Mesendoderm (in vitro differentiated cells): ENCODE measurements at regions not wholly inside any gene's neighbourhood (a gene's known extent, or its start where the extent isn't known, plus 50 kb on each side); places are given as distances from the start of the nearest gene placed in this dataset.

Experiments used
- DNase-seq: peaks from one replicate; pipeline ENCODE4 v3.0.0; 2013
- H2AK5ac ChIP-seq: 2 replicates; pipeline ENCODE4 v1.6.1; 2013; ENCODE audit warnings: low read length, inconsistent platforms
- H2BK120ac ChIP-seq: 2 replicates; pipeline ENCODE4 v1.6.1; 2013; ENCODE audit warnings: low read depth, mild to moderate bottlenecking, low read length, moderate library complexity, mixed read lengths
- H2BK15ac ChIP-seq: replicated peaks from 2 replicates; pipeline ENCODE4 v1.6.1; 2013; ENCODE audit warnings: low read depth, mild to moderate bottlenecking, moderate library complexity
- H2BK5ac ChIP-seq: 2 replicates; pipeline ENCODE4 v1.6.1; 2013; ENCODE audit warnings: low read length, inconsistent platforms
- H3K18ac ChIP-seq: 2 replicates; pipeline ENCODE4 v1.6.1; 2013; ENCODE audit warnings: mild to moderate bottlenecking, low read length, mixed read lengths
- H3K23ac ChIP-seq: one replicate; pipeline ENCODE4 v1.6.1; 2013; ENCODE audit warnings: low read length
- H3K27ac ChIP-seq: 2 replicates; pipeline ENCODE4 v1.5.1; 2013; ENCODE audit warnings: low read depth, mild to moderate bottlenecking, inconsistent platforms, low read length, moderate library complexity
- H3K27me3 ChIP-seq: 2 replicates; pipeline ENCODE4 v1.6.1; 2013; ENCODE audit warnings: low read length, control low read depth, mild to moderate bottlenecking, inconsistent platforms; ENCODE audit not compliant: insufficient read depth, poor library complexity
- H3K36me3 ChIP-seq: 2 replicates; pipeline ENCODE4 v1.6.1; 2013; ENCODE audit warnings: low read length, inconsistent platforms; ENCODE audit not compliant: control insufficient read depth, insufficient read depth
- H3K4ac ChIP-seq: one replicate; pipeline ENCODE4 v1.6.1; 2013; ENCODE audit warnings: low read depth, mild to moderate bottlenecking, low read length, moderate library complexity
- H3K4me1 ChIP-seq: 2 replicates; pipeline ENCODE4 v1.6.1; 2013; ENCODE audit warnings: low read depth, low read length, inconsistent platforms; ENCODE audit not compliant: control insufficient read depth
- H3K4me2 ChIP-seq: 2 replicates; pipeline ENCODE4 v1.6.1; 2013; ENCODE audit warnings: low read length
- H3K4me3 ChIP-seq: 2 replicates; pipeline ENCODE4 v1.5.1; 2013; ENCODE audit warnings: mild to moderate bottlenecking, low read length
- H3K56ac ChIP-seq: one replicate; pipeline ENCODE4 v1.6.1; 2013; ENCODE audit warnings: low read length
- H3K79me1 ChIP-seq: 2 replicates; pipeline ENCODE4 v1.6.1; 2013; ENCODE audit warnings: low read length, inconsistent platforms
- H3K79me2 ChIP-seq: 2 replicates; pipeline ENCODE4 v1.6.1; 2013; ENCODE audit warnings: mild to moderate bottlenecking, low read length; ENCODE audit not compliant: control insufficient read depth, insufficient read depth
- H3K9ac ChIP-seq: 2 replicates; pipeline ENCODE4 v1.6.1; 2013; ENCODE audit warnings: low read length, inconsistent platforms
- H4K5ac ChIP-seq: one replicate; pipeline ENCODE4 v1.6.1; 2013; ENCODE audit warnings: low read length
- H4K8ac ChIP-seq: one replicate; pipeline ENCODE4 v1.6.1; 2013; ENCODE audit warnings: low read depth, mild to moderate bottlenecking, control low read depth, low read length, moderate library complexity
- WGBS: extraction: QIAGEN DNeasy Blood & Tissue Kit; methylation state at CpG from one replicate; pipeline ENCODE4 v1.1.7; 2013; ENCODE audit warnings: low lambda C conversion rate, missing lambda C conversion rate; ENCODE audit not compliant: insufficient coverage; ENCODE audit errors: extremely low coverage; 5-methylcytosine and 5-hydroxymethylcytosine counted together

- Histone ChIP-seq H2AK5ac (no peak overlapping the region), H2BK5ac (no peak overlapping the region), H2BK15ac (no peak overlapping the region), H4K8ac (no peak overlapping the region), H3K4me1 (peaks cover 4% of the 10 kb centered on the region), H3K9ac (no peak overlapping the region), H3K27ac (no peak overlapping the region), H3K27me3 (no peaks in the 10 kb centered on the region), H2BK120ac (no peak overlapping the region), H3K79me2 (no peaks in the 10 kb centered on the region), H3K79me1 (no peaks in the 10 kb centered on the region), H3K4me3 (no peak overlapping the region), H3K36me3 (no peaks in the 10 kb centered on the region), H4K5ac (no peak overlapping the region), H3K18ac (no peak overlapping the region), H3K56ac (no peak overlapping the region), H3K4me2 (no peak overlapping the region), H3K4ac (no peak overlapping the region), H3K23ac (no peak overlapping the region)
- WGBS = no CpG with 5 or more reads among the region's 3 CpGs
- DNase-seq = peak; percentile 50
Measured at GRCh38 chr12:43099691-43100163, 452.3 kb downstream of the ADAMTS20 start.

GRCh38 chr12:43098766-43099550 is 453.0 kb downstream of the ADAMTS20 start:
- H3K79me1 ChIP-seq = no peaks in the 10 kb centered on the region
- no peak overlapping the region for H2BK5ac ChIP-seq
- H3K4ac ChIP-seq = no peak overlapping the region
- no peak for DNase-seq
- no peak overlapping the region for H2BK120ac ChIP-seq
- H3K23ac ChIP-seq = no peak overlapping the region
- no CpG with 5 or more reads among the region's 7 CpGs for WGBS
- no peaks in the 10 kb centered on the region for H3K4me1 ChIP-seq
- H2AK5ac ChIP-seq = no peak overlapping the region
- no peak overlapping the region for H4K5ac ChIP-seq
- no peak overlapping the region for H3K18ac ChIP-seq
- H3K36me3 ChIP-seq = no peaks in the 10 kb centered on the region
- H3K4me2 ChIP-seq = no peak overlapping the region
- peak overlapping the region; percentile 28 for H2BK15ac ChIP-seq
- H3K4me3 ChIP-seq = no peak overlapping the region
- H3K27me3 ChIP-seq = no peaks in the 10 kb centered on the region
- no peaks in the 10 kb centered on the region for H3K79me2 ChIP-seq
- H3K56ac ChIP-seq = no peak overlapping the region
- H4K8ac ChIP-seq = no peak overlapping the region
- H3K27ac ChIP-seq = no peak overlapping the region
- no peak overlapping the region for H3K9ac ChIP-seq

GRCh38 chr12:43098071-43098470 is 453.9 kb downstream of the ADAMTS20 start:
- H3K9ac ChIP-seq = no peak overlapping the region
- H2BK120ac ChIP-seq = no peak overlapping the region
- H3K36me3 ChIP-seq = no peaks in the 10 kb centered on the region
- no peak overlapping the region for H3K4me2 ChIP-seq
- H3K79me1 ChIP-seq = no peaks in the 10 kb centered on the region
- H3K4ac ChIP-seq = peak overlapping the region; percentile 70
- H2BK15ac ChIP-seq = no peak overlapping the region
- peak overlapping the region; percentile 18 for H3K18ac ChIP-seq
- no peaks in the 10 kb centered on the region for H3K27me3 ChIP-seq
- no peaks in the 10 kb centered on the region for H3K4me1 ChIP-seq
- no peak overlapping the region for H3K56ac ChIP-seq
- H3K27ac ChIP-seq = no peak overlapping the region
- H3K79me2 ChIP-seq = no peaks in the 10 kb centered on the region
- H4K8ac ChIP-seq = no peak overlapping the region
- H2BK5ac ChIP-seq = no peak overlapping the region
- no peak overlapping the region for H3K23ac ChIP-seq
- no peak overlapping the region for H2AK5ac ChIP-seq
- no peak overlapping the region for H3K4me3 ChIP-seq
- DNase-seq = no peak
- H4K5ac ChIP-seq = no peak overlapping the region

- Histone ChIP-seq H3K9ac (no peak overlapping the region), H3K4me2 (no peak overlapping the region)
- no peak for DNase-seq
Measured at GRCh38 chr12:43097471-43097870, 454.5 kb downstream of the ADAMTS20 start.

GRCh38 chr12:43095669-43096280 is 456.2 kb downstream of the ADAMTS20 start:
- no peak overlapping the region for H2BK120ac ChIP-seq
- no peak overlapping the region for H3K27ac ChIP-seq
- H3K4ac ChIP-seq = no peak overlapping the region
- H3K27me3 ChIP-seq = no peaks in the 10 kb centered on the region
- peak overlapping the region; percentile 64 for H2BK15ac ChIP-seq
- H3K4me2 ChIP-seq = no peak overlapping the region
- no CpG with 5 or more reads among the region's 6 CpGs for WGBS
- no peak for DNase-seq
- no peak overlapping the region for H3K9ac ChIP-seq
- no peak overlapping the region for H4K5ac ChIP-seq
- no peaks in the 10 kb centered on the region for H3K79me2 ChIP-seq
- H2BK5ac ChIP-seq = no peak overlapping the region
- no peak overlapping the region for H3K4me3 ChIP-seq
- H3K36me3 ChIP-seq = no peaks in the 10 kb centered on the region
- no peak overlapping the region for H3K18ac ChIP-seq
- no peaks in the 10 kb centered on the region for H3K79me1 ChIP-seq
- no peak overlapping the region for H3K23ac ChIP-seq
- no peak overlapping the region for H3K56ac ChIP-seq
- H3K4me1 ChIP-seq = no peaks in the 10 kb centered on the region
- no peak overlapping the region for H2AK5ac ChIP-seq
- H4K8ac ChIP-seq = no peak overlapping the region

More at GRCh38 chr12:43097471-43097870, 454.5 kb downstream of the ADAMTS20 start:
- no peaks in the 10 kb centered on the region for H3K27me3 ChIP-seq
- no peak overlapping the region for H4K8ac ChIP-seq
- no peak overlapping the region for H3K18ac ChIP-seq
- no peak overlapping the region for H2BK5ac ChIP-seq
- H3K4me3 ChIP-seq = no peak overlapping the region
- no peaks in the 10 kb centered on the region for H3K79me1 ChIP-seq
- H3K4me1 ChIP-seq = no peaks in the 10 kb centered on the region
- H3K27ac ChIP-seq = no peak overlapping the region
- no CpG with 5 or more reads among the region's 1 CpG for WGBS
- H3K56ac ChIP-seq = no peak overlapping the region
- no peak overlapping the region for H2BK120ac ChIP-seq
- no peak overlapping the region for H3K23ac ChIP-seq
- no peak overlapping the region for H2BK15ac ChIP-seq
- no peak overlapping the region for H4K5ac ChIP-seq
- no peak overlapping the region for H2AK5ac ChIP-seq
- H3K36me3 ChIP-seq = no peaks in the 10 kb centered on the region
- no peaks in the 10 kb centered on the region for H3K79me2 ChIP-seq
- H3K4ac ChIP-seq = no peak overlapping the region
